ENCODE measurements at regions not wholly inside any gene's neighbourhood (a gene's known extent, or its start where the extent isn't known, plus 50 kb on each side); places are given as distances from the start of the nearest gene placed in this dataset.

GRCh38 chrX:816411-816810 is 185.8 kb downstream of the SHOX start:
- DNase-seq (ENCODE audit: low read depth in 4 of 4, low spot score in 2 of 4): no peak

- DNase-seq (ENCODE audit: low read depth in 4 of 4, low spot score in 2 of 4): no peak
Measured at GRCh38 chrX:810186-810585, 179.6 kb downstream of the SHOX start.

- no peak for DNase-seq (ENCODE audit: low read depth in 4 of 4, low spot score in 2 of 4)
Measured at GRCh38 chrX:809081-809480, 178.5 kb downstream of the SHOX start.

GRCh38 chrX:806586-806985 is 176.0 kb downstream of the SHOX start:
- no peak for DNase-seq (ENCODE audit: low read depth in 4 of 4, low spot score in 2 of 4)

DNA sequence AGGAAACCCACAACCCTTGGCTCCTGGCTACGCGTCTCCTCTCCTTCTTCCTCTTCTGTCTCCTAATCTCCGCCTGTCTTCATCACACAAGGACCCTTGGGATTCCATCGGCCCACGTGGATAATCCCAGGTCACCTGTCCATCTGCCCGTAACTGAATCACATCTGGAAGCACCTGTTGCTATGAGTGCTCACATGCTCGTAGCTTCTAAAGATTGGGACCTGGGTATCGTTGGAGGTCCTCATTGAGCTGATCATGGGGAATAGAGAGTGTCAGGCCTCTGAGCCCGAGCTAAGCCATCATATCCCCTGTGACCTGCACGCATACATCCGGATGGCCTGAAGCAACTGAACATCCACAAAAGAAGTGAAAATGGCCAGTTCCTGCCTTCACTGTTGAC is 175.4 kb downstream of the SHOX start:
- DNase-seq (ENCODE audit: low read depth in 4 of 4, low spot score in 2 of 4): no peak

GRCh38 chrX:805103-805670 is 174.6 kb downstream of the SHOX start:
- DNase-seq (ENCODE audit: low read depth in 4 of 4, low spot score in 2 of 4): no peak

DNA sequence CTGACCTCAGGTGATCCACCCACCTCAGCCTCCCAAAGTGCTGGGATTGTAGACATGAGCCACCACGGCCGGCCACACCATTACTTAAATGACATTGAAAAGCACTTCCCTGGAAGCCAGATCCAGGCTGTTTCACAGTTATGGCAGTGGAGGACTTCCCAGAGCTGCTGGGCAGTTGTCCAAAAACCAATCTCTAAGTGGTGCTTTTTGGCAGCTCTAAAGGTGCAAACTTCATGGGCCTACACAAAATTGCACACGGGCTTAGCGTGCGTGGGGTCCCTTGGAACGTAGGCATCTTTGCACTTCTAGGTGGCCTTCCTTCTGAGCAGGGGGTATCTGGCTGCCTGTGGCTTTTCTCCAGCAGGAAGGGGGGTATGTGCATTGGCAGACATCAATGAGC is 172.3 kb downstream of the SHOX start:
- DNase-seq (ENCODE audit: low read depth in 4 of 4, low spot score in 2 of 4): no peak

DNA sequence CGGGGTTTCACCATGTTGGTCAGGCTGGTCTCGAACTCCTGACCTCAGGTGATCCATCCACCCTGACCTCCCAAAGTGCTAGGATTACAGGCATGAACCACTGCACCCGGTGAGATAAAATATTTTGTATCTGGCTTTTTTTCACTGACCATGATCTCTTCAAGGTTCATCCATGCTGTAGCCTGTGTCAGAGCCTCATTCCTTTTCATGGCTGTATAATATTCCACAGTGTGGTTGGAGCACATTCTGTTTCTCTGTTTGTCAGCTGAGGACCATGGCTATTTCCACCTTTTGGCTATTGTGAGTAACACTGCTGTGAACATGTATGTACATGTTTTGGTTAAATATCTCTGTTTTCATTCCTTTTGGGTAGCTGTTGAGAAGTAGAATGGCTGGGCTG is 169.2 kb downstream of the SHOX start:
- no peak for DNase-seq (ENCODE audit: low read depth in 4 of 4, low spot score in 2 of 4)

DNA sequence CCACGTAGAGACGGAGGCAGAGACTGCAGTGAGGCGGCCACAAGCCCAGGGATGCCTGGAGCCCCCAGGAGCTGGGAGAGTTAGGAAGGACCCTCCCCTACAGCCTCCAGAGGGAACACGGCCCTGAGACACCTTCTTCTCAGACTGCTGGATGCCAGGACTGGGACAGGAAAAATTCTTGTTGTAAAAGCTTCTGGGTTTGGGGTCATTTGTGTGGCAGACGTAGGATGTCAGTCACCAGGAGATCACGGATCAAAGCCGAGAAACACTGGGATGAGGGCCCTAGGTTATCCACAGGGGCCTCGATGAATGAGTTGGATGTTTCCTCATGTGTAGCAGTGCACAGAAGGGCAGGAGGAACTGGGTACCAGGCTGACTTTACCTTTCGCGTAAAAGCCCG is 163.7 kb downstream of the SHOX start:
- no peak for DNase-seq (ENCODE audit: low read depth in 4 of 4, low spot score in 2 of 4)

- DNase-seq (ENCODE audit: low read depth in 4 of 4, low spot score in 2 of 4): no peak
Measured at GRCh38 chrX:793216-793770, 162.7 kb downstream of the SHOX start.

DNA sequence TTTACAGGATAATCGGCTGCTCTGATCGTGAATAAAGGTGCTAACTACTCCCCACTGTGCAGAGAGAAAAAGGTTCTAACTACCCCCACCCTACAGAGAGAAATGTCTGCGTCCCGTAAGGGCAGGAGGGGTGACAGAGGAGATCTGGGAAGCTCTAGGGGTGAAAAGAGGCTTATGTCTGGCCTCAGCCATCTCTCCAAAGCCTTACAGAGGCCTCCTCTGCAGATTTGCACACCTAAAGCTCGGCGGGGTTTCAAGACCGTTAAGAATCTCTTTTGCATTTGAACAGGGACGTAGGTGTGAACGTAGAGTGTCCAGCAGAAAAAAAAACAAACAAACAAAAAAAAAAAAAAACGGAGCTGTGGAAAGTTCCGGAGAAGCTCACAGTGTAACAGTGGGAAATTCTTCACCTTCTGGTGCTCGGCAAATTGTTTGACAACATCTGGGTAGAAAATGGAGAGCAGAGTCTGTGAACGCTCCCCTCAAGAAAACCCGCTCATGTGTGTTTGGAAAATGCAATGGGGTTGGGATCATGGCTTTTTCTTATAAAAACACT is 161.0 kb downstream of the SHOX start:
- DNase-seq (ENCODE audit: low read depth in 4 of 4, low spot score in 2 of 4): no peak

- no peak for DNase-seq (ENCODE audit: low read depth in 4 of 4, low spot score in 2 of 4)
Measured at GRCh38 chrX:790783-791360, 160.3 kb downstream of the SHOX start.

- no peak for DNase-seq (ENCODE audit: low read depth in 4 of 4, low spot score in 2 of 4)
Measured at GRCh38 chrX:790041-790506, 159.5 kb downstream of the SHOX start.

- DNase-seq (ENCODE audit: low read depth in 4 of 4, low spot score in 2 of 4): no peak
Measured at GRCh38 chrX:789096-789495, 158.5 kb downstream of the SHOX start.

- no peak for DNase-seq (ENCODE audit: low read depth in 4 of 4, low spot score in 2 of 4)
Measured at GRCh38 chrX:786441-786881, 155.9 kb downstream of the SHOX start.

DNA sequence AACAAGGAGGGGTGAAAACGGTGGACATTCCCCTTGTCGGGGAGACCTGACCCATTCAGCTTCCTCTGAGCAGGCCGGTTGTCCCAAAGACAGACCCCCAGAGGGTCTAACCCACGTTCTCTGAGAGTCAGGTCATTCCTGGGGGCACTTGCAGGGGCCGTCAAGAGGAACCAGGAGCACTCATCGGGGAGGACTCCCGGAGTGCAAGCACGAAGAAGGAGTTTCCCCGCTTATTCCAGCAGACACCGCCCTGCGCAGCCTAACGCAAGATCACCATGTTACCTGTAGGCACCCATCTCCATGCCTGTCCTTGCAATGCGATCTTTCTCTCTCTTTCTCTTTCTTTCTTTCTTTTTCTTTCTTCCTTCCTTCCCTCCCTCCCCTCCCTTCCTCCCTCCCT is 154.2 kb downstream of the SHOX start:
- no peak for DNase-seq (ENCODE audit: low read depth in 4 of 4, low spot score in 2 of 4)

DNA sequence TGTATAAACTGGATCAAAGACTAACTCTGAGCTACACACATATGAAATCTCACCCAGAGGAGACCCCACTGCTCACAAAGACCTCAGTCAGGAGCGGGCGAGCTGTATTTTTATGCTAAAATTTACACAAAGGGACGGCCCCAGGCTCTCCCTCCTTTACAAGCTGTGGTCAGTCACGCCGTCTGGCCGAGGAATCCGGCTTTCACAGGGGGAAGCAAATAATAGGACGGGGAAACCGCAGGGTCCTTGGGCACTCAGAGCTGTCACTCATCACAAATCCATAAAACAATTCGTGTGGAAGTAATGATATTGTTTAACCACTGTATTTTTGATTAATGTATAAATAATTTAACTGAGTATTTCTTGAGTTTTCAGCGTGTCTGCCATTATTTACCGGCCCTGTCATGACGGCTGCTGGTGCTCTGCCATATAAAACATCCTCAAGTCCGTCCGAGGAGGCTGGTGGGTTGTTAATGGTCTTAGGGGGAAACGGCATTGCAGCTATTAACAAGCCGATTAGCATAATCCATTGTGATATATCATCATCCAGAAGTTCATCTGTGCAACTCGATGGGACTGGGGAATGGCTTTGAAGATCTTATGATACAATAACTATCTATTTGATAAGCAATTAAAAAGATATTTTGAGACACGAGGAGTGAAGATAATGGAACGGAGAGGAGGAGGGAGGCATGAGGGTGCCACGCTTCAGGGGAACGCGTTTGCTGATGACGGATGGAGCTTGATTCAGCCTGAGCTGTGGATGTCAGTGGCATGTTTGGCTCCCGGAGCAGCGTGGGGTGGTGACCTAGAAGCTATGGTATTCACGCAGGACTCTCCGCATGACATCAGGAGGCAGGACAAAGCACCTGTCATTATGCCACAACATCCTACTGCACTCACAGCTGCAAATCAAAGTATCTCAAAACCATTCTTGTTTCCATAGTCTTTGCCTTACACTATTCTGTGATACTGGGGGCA is 150.9 kb downstream of the SHOX start:
- DNase-seq (ENCODE audit: low read depth in 4 of 4, low spot score in 2 of 4): no peak

GRCh38 chrX:776529-777230 is 146.1 kb downstream of the SHOX start:
- no peak for DNase-seq (ENCODE audit: low read depth in 4 of 4, low spot score in 2 of 4)

DNA sequence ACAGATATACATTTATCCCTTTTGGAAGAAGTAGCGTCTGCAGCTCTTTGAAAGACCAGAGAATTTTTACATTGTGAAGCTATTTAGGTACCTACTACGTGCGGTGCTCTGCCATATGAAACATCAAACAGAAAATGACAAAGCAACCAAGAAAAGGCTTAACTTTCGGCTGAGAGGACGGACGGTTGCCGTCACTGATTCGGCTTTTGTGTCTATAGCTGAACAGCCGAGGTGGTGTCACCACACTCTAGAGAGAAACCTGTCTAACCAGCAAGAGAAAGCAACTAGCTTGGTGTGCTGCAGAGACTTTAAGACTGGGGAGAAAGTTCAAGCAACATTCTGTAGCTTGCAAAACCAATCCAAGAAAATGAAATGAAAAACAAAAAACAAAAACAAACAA is 145.5 kb downstream of the SHOX start:
- no peak for DNase-seq (ENCODE audit: low read depth in 4 of 4, low spot score in 2 of 4)

DNA sequence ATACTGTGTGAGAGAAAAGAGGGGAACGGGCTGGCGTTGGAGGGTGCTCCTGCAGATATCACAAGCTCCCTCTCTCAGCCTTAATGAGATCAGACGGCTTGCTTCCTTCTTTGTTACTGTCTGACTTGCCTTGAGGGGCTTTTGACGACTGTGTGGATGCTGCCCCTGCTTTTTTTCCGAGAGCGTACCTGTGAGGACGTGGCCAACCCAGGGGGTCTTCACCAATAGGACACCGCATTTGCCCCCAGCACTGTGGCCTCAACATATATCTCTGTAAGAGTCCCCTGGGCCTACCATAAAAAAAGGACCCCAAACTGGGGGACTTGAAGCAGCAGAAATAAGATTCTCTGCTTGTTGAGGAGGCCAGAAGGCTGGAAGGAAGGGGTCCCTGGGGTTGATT is 143.9 kb downstream of the SHOX start:
- no peak for DNase-seq (ENCODE audit: low read depth in 4 of 4, low spot score in 2 of 4)
